ENCODE measurements at regions not wholly inside any gene's neighbourhood (a gene's known extent, or its start where the extent isn't known, plus 50 kb on each side); places are given as distances from the start of the nearest gene placed in this dataset.
"Not testable (repeated sequence)": the region's sequence is repeated elsewhere in the genome, so short reads cannot be mapped to it uniquely, and the experiment has no call there.

DNA sequence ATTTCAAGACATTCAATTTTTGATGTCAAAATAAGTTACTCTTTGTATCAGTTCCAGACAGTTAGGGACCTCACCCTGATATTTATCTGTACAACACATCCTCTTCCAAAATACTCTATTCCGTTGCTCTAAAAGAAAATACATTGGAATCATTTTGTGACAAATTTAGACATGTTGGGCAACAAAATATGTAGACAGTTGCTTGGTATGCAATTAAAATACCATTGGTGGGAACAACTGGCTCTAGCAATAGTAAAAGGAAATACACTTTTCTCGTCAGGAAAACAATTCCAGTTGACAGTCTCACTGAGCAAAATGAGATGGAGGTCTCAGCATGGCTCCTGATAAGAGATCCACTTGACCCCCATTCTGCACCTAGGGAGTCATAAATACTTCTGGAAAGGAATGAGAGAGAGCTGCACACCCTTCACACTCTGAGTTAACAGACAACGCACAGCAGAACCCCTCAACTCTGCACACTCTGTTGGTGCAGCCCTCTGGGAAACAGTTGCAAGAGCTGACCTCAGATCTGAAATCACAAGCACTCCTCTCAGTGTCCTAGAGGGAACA, 171.3 kb upstream of the NT5E start:
- DNase-seq = no peak

DNA sequence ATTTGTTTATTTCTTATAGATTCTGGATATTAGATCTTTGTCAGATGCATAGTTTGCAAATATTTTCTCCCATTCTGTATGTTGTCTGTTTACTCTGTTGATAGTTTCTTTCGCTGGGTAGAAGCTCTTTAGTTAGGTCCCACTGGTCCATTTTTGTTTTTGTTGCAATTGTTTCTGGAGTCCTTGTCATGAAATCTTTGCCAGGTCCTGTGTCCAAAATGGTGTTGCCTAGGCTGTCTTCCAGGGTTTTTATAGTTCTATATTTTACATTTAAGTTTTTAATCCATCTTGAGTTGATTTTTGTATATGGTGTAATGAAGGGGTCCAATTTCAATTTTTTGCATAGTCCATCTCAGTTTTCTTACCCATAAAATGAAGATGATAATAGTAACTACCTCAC, 173.9 kb upstream of the NT5E start:
- not testable (repeated sequence) for DNase-seq

DNA sequence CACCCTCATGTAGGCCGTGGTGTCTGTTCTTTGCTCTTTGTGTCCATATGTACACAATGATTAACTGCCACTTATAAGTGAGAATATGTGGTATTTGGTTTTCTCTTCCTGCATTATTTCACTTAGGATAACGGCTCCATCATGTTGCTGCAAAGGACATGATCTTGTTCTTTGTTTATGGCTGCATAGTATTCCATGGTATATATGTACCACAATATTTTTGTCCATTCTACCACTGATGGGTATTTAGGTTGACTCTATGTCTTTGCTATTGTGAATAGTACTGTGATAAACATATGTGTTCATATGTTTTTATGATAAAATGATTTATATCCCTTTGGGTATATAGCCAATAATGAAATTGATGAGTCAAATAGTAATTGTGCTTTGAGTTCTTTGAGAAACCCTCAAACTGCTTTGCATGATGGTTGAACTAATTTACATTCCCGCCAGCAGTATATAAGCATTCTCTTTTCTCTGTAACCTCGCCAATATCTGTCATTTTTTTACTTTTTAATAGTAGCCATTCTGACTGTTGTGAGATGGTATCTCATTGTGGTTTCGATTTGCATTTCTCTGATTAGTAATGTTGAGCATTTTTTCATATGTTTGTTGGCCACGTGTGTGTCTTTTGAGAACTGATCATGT, 174.4 kb upstream of the NT5E start:
- no peak for DNase-seq

DNA sequence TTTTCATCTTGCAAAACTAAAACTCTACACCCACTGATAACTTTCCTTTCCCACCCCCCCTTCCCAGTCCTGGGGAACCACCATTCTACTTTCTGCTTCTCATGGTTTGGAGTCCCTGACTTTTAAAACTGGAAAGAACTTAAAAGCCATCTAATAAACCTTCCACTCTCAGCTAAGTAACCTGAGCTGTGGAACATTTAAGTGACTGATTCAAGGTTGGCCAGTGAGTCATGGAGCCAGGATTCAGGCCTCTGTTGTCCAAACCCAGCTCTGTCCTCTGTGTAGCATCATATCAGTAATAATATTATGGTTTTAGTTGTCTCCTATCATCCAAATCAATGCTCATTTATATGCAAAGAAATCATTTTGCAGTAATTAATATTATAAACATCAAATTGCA, 176.0 kb upstream of the NT5E start:
- DNase-seq = no peak

DNA sequence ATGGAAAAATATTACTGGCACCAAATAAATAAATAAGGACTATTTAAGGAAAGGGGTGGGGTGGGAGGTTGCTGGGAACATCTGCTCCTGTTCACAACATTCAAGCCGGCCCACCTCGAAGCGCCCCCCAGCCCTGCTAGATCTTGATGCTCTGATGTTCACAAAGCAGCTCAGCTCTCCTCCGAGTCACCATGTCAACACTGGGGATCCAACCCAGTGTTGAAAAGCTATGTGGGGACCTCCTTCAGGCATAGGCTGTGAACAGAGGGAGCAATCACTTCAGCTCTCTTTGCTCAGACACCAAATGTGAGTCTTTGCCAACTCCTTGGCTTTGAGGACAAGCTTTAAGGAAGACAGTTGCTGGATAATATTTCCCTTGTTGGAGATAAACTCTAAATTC, 176.8 kb upstream of the NT5E start:
- no peak for DNase-seq

DNA sequence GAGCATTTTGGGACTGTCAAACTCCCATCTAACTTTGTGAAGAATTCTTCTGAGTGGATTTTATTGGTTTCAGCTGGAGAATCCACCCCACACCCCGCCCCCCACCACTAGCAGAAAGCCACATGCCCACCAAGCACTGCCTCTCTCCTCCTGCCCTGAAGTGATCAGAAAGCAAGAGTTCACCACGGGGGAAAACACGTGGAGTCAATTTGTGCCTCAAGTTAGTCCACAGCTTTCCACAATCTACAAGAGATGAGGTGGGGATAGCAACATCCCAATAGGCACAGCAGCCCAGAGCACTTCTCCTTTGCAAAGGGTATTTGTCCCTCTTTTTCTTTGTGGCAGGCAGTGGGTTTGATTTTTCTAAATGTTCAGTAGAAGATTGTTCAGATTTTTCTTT, 177.3 kb upstream of the NT5E start:
- DNase-seq = no peak

DNA sequence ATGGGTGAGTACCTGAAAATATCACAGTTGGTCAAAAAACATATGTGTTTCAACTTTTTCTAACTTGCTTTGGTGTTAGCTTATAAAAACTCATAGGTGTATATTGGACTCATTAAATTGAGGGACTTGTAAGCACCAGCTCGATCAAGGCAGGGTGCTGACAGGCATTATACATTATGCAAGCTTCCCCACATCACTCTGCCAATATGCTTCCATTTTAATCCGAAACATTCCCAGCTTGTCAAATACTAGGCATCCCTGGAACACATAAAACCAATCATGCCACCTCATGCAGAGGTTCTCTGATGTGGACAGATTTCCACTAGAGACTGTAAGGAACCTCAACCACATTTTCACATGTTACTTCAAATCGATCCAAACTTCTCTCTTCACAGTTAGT, 187.3 kb upstream of the NT5E start:
- DNase-seq = no peak

DNA sequence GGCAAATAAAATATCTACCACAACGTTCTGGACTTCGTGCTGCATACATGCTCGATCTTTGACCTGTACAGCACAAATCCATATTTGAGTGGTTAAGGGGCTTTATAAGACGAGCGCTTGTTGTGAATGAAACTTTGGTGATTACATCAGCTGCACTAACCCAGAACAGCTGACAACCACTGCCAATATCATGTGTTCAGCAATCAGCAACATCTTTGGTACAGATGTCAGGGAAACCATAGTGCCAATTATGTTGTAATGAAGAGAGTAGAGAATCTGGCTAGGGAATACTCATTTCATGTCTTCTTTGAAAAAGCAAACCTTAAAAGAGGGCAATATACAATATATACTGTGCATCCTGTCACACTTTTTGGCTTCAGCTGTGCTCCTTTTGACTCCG, 188.6 kb upstream of the NT5E start:
- no peak for DNase-seq

DNA sequence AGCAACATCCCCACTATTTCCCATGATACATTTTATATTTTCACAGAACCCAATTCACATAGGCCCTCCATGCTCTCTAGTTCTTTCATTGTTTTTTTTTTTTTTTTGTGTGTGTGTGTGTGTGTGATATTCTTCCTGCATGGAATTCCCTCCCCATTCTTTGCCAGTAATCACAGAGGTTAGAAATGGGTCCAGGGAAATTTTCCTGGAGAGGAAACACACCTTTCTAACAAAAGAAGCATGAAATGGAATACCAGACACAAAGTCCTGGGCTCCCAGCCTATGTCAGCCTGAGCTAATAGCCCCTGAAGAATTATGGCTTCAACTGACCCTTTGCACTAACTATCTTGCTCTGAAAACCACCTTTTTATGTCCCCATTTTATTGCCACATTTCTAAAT, 194.2 kb upstream of the NT5E start:
- DNase-seq = no peak

DNA sequence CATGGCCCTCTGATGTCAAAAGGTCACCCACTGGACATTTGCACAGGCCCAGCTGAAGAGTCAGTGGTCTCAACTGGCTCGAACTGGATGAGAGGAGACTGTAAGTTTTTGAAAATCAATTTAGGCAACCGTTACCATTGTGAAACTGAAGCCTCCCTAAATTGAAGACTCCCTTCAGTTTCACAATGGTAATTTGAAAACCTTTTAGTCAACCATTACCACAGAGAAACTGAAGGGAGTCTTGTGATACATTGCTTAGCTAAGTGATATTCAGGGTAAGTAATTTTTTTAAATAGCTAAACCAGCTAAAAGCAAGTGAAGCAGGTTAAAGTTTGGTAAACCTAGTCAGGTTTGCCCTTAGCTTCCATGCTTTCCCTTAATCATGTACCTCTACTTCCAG, 197.3 kb upstream of the NT5E start:
- no peak for DNase-seq

DNA sequence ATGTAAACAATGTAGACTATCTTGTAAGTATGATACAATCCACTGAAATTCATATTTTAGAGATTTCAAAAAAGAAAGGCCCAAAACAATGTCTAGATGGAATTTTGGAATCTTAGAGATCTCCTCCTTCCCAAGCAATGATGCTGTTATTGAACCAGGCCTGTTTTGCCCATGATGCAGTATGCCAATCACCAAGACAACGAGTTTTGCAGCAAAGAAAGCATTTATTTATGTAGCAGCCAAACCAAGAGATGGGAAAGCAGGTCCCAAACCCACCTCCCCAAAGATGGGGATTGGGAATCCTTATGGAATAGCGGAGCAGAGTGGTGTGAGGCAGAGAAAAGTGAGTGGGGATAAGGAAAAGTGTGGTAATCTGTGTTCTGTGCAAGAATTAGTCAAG, 197.8 kb upstream of the NT5E start:
- DNase-seq = no peak

DNA sequence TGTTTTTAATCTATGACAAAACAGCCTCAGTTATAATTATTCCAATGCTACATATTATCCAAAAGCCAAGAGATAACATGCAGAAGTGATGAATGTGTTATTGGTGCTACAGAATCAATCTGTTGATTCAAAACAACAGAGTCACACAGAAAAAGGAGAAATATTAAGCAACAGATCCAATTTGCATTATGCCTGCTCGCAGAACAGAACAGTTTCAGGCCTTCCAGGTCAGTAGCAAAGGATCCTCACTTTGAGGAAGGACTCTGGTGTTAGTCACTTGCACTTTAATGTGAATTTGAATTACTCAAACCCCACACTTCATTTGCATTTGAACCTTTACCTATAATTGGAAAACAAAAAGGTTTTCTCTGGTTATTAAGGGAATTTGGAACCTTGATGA, 198.6 kb upstream of the NT5E start:
- no peak for DNase-seq

DNA sequence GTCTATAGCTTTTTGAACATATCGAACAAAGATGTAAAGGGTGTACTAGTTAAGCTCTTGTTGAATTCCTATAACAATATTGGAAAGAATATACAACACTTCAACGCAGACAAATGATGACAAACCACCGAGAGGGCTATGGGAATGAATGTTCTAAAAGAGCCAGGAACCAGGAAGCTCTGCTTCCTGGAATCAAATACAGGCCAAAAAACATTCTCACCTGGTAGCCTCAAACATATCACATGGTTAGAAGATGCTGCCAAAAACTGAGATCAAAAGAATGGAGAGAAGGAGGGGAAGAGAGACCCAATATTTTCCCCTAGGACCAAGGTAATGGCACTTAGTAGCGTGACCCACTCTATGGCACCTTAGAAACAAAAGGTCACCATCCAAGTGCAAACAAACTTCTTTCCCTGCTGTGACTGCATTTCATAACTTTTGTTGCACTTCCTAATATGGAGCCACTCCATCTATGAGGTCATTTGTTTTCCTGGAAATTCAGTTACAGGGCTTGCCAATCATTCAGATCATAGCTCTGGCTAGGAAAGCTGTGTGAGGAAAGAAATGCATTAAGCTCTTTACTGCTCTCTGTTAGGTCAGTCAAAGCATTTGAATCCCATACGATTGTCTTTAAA, 199.2 kb upstream of the NT5E start:
- no peak for DNase-seq

DNA sequence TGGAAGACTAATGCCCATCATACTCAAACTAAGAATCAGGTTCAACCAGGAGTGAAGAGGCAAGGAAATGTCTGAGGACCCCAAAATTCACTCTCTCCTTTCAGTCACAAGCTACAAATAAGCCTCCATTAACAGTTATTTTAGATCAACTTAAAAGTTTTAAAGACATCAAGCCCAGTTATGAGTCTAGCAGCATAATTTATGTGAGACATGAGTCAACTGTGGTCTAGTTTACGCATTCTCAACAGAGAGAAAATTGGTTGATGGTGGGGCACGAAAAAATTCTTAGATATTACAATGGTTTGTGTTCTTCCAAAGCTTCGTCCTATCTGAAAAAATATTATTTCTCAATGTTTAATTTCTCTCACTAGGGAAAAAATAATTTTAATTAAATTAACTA, 204.9 kb upstream of the NT5E start:
- no peak for DNase-seq

DNA sequence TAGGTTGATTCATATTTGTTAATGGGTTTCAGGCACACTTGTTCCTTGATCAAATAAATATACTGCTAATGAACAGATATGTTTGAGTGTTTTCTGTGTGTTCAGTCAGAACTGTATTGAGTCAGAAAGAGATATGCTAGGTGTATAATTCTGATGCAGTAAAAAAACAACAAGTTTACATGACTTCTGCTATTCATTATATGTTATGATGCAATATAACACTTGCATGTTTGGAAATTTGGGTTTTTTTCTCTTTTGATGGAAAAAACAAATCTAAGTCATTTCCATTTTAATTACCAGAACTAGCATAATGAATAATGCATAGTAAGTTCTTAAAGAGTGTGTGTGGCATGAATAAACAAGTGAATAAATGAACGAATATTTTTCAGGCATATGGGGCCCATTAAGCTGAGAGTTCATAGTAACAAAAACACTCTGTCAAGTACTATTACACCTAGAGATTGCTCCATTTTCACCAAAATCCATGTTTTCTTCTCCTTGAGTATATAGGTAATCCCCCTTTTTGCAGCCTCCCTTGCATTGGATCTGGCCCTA, 208.3 kb upstream of the NT5E start:
- DNase-seq = no peak

DNA sequence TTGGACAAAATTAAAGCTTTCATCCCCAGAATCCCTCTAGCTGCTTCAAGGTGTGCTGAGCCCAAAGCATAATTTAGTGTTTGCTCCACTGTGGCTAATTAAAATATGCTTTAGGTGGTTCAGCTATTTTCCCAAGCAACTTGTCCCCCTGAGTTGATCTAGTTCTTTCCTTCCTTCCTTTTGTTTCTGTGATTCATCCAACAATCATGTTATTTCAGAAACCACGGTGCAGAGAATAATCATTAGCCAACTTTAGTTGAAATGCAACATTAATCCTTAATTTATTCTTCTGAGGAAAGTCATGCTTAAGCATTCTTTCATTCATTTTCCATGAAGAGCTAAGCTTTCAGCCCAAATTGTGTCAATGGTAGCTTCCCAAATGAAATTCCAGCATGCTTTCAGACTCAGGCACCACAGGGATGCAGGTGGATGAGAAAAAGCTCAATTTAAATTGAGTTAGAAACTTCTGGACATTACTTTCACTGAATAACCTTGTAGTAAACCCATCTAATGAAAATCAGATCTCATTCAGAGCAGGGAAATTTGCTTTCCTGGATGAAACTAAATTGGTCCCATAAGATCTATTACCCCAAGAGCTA, 209.0 kb upstream of the NT5E start:
- no peak for DNase-seq

DNA sequence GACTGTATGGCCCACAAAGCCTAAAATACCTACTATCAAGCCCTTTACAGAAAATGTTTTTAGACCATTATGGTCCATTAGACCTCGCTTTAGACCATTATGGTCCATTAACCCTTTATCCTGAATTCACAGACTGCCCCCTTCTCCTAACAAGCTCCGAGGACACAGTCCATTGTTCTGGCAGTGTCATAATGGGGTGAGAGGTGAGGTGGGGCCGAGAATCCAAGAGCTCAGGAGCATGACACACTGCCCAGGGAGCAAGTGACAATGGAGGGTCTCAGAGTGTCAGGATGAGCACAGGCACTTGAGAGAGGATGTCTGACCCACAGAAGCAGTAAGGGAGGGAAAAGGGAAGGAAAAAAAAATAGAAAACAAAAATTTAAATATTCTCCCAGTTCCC, 212.4 kb upstream of the NT5E start:
- DNase-seq = no peak

DNA sequence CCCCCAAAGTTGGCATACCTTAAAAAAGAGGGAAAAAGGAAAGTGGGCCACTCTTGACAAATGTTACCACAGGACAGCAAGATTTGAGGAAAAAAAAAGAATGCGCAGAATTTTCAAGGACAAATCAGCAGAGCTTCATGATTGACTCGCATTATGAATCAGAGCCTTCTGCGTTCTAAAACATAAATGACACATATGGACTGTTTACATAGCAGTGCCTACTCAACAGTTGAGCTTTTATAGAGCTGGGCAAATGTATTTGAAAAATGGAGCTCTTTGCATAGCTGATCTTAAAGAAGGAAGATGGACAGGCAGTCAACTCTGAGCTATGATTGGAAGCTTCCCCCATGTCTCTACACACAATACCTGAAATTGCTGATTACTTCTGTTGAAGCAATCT, 213.2 kb upstream of the NT5E start:
- no peak for DNase-seq

DNA sequence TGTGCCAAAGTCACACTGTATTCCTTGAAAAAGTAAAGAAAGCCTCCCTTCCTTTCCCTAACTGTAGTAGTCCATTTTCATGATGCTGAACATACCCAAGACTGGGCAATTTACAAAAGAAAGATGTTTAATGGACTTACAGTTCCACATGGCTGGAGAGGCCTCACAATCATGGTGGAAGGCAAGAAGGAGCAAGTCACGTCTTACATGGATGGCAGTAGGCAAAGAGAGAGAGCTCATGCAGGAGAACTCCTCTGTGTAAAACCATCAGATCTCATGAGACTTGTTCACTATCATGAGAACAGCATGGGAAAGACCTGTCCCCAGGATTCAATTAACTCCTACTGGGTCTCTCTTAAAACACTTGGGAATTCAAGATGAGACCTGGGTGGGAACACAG, 222.5 kb upstream of the NT5E start:
- DNase-seq = not testable (repeated sequence)

DNA sequence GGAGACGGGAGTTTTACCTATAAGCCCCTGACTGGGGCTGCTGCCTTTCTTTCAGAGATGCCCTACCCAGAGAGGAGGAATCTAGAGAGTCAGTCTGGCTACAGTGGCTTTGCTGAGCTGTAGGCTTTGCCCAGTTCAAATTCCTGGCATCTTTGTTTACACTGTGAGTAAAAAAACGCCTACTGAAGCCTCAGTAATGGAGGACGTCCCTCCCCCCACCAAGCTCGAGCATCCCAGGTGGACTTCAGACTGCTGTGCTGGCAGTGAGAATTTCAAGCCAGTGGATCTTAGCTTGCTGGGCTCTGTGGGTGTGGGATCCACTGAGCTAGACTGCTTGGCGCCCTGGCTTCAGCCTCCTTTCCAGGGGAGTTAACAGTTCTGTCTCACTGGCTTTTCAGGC, 237.1 kb upstream of the NT5E start:
- not testable (repeated sequence) for DNase-seq

DNA sequence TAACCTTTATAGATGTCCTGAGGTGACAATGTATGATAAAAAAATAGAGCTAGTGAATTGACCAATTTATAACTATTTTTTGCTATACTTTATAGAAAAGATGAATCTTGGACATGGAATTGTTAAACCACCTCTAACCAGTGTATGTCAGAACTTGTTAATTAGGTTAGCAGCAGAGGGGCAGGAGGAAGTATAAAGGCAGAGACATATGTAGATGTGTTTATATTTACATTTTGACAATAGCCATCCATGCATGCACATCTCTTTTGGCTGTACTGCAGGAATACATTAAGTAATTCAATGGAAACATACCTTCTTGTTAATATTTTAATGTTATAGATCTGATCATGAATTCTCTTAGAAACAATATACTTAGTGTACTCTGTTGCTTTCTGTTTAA, 254.6 kb upstream of the NT5E start:
- no peak for DNase-seq

DNA sequence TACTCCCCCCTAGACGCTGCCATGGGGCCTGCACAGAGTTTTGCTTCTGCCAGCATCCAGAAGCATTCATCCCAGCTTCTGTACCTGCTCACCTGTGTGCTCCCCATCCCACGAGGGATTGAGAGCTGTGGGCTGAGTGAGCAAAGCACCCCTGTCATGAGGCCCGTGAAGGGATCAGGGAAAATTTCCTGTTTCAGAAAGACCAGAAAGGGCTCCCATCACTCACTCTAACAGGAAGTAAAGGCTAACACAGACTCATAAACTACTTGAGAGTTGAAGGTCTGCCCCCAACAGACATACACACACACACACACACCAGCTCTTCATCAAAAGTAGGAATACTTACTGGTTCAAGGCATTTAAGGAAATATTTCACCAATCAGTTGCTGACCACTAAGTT, 256.5 kb upstream of the NT5E start:
- DNase-seq = no peak

DNA sequence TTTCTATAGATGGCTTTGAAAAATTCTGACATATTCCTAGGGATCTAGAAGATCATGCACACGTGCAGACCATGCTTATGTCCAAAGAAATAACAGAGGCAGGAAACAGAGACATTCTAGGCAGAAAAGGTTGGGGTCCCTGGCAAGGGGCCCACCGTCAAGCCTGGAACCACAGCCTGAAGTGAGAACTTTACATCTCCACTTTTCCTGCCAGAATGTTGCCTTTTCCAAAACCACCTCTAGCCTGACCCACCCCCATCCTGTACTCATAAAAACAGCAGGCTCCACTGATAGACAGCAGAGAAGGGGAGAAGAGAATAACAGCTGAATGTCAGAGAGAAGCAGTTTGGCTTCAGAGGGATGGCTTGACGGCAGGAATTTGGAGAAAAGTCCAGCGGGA, 257.3 kb upstream of the NT5E start:
- DNase-seq = no peak

DNA sequence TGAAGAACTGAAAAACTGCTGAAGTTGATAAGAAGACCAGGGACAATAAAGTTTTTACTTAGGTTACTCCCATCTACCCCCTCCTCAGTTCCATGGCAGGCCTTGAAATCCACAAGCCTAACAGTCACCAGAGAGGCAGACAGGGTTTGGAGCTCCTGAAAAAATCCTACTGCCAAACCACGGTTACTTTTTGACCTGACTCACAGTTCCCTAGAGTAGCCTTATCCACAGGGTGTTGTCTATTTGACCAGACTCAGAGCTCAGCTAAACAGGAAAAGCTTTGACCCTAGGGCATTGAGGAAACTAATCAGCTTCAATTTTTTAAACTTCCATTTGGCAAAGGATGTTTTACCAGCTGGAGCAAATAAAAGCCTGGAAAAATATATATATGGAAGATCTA, 257.7 kb upstream of the NT5E start:
- DNase-seq = no peak
